ENCODE measurements at regions not wholly inside any gene's neighbourhood (a gene's known extent, or its start where the extent isn't known, plus 50 kb on each side); places are given as distances from the start of the nearest gene placed in this dataset.

- Histone ChIP-seq H3K9me3 (ENCODE audit: control insufficient read depth, insufficient read depth, low read length) (no peaks in the 10 kb centered on the region), H3K27ac (ENCODE audit: low read depth, low read length) (no peak overlapping the region), H3K4me3 (ENCODE audit: low read depth, low read length) (no peak overlapping the region), H3K36me3 (ENCODE audit: control insufficient read depth, insufficient read depth, low read length) (no peaks in the 10 kb centered on the region), H3K4me1 (ENCODE audit: control insufficient read depth, insufficient read depth, low read length) (no peaks in the 10 kb centered on the region), H3K27me3 (ENCODE audit: control insufficient read depth, insufficient read depth, low read length) (no peaks in the 10 kb centered on the region)
- no peak for DNase-seq (ENCODE audit: low read depth in 4 of 6, low spot score in 6 of 6)
- no CpG with 5 or more reads among the region's 1 CpG for WGBS (ENCODE audit: insufficient coverage)
Observed at GRCh38 chr4:167406181-167406580, 171.9 kb upstream of the SPOCK3 start.

GRCh38 chr4:167415461-167415860 lies 181.2 kb upstream of the SPOCK3 start:
- no peak for DNase-seq (ENCODE audit: low read depth in 4 of 6, low spot score in 6 of 6)
- Histone ChIP-seq H3K27me3 (ENCODE audit: control insufficient read depth, insufficient read depth, low read length) (no peaks in the 10 kb centered on the region), H3K36me3 (ENCODE audit: control insufficient read depth, insufficient read depth, low read length) (no peaks in the 10 kb centered on the region), H3K4me3 (ENCODE audit: low read depth, low read length) (no peak overlapping the region), H3K9me3 (ENCODE audit: control insufficient read depth, insufficient read depth, low read length) (no peaks in the 10 kb centered on the region), H3K27ac (ENCODE audit: low read depth, low read length) (no peak overlapping the region), H3K4me1 (ENCODE audit: control insufficient read depth, insufficient read depth, low read length) (no peaks in the 10 kb centered on the region)
- no CpG with 5 or more reads among the region's 4 CpGs for WGBS (ENCODE audit: insufficient coverage)

DNA sequence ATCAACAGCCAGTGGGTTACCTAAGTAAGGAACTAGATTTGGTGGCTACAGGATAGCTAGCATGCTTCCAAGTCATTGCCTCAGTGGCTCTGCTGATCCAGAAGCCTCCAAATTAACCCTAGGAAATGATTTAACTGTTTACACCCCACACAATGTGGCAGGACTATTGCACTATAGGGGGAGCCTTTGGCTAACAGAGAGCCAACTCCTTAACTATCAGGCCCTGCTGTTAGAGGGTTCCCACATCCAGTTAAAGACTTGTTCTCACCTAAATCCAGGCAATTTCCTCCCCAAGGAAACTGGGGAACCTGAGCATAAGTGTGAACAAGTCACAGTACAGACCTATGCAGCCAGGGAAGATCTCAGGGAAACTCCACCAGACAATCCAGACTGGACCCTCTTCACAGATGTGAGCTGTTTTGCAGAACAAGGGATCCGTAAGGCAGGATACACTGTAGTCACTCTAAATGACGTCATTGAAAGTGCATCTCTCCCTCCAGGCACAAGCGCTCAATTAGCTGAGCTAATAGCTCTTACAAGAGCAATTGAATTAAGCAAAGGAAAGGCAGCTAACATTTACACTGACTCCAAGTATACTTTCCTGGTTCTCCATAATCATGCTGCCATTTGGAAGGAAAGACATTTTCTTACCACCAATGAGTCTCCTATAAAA lies 185.3 kb upstream of the SPOCK3 start:
- Histone ChIP-seq H3K36me3 (ENCODE audit: control insufficient read depth, insufficient read depth, low read length) (no peaks in the 10 kb centered on the region), H3K27ac (ENCODE audit: low read depth, low read length) (no peak overlapping the region)
- WGBS (ENCODE audit: insufficient coverage), result no CpG with 5 or more reads among the region's 3 CpGs

GRCh38 chr4:167421201-167421600 lies 186.9 kb upstream of the SPOCK3 start:
- Histone ChIP-seq H3K27ac (ENCODE audit: low read depth, low read length) (no peak overlapping the region), H3K9me3 (ENCODE audit: control insufficient read depth, insufficient read depth, low read length) (no peaks in the 10 kb centered on the region), H3K36me3 (ENCODE audit: control insufficient read depth, insufficient read depth, low read length) (no peaks in the 10 kb centered on the region), H3K4me1 (ENCODE audit: control insufficient read depth, insufficient read depth, low read length) (no peaks in the 10 kb centered on the region), H3K4me3 (ENCODE audit: low read depth, low read length) (no peak overlapping the region), H3K27me3 (ENCODE audit: control insufficient read depth, insufficient read depth, low read length) (no peaks in the 10 kb centered on the region)
- DNase-seq (ENCODE audit: low read depth in 4 of 6, low spot score in 6 of 6), result peak in 1 of 6 donors; percentile 34
- WGBS (ENCODE audit: insufficient coverage), result no CpG with 5 or more reads among the region's 1 CpG

More for the DNA sequence above, 185.3 kb upstream of the SPOCK3 start:
- no peaks in the 10 kb centered on the region for H3K9me3 ChIP-seq (ENCODE audit: control insufficient read depth, insufficient read depth, low read length)
- no peaks in the 10 kb centered on the region for H3K27me3 ChIP-seq (ENCODE audit: control insufficient read depth, insufficient read depth, low read length)
- no peak overlapping the region for H3K4me3 ChIP-seq (ENCODE audit: low read depth, low read length)
- no peaks in the 10 kb centered on the region for H3K4me1 ChIP-seq (ENCODE audit: control insufficient read depth, insufficient read depth, low read length)
- DNase-seq (ENCODE audit: low read depth in 4 of 6, low spot score in 6 of 6), result peak in 1 of 6 donors; percentile 81

- 83% methylated on average over 7 of the region's 7 CpGs for WGBS (ENCODE audit: insufficient coverage)
- no peak overlapping the region for H3K4me3 ChIP-seq (ENCODE audit: low read depth, low read length)
- no peak for DNase-seq (ENCODE audit: low read depth in 4 of 6, low spot score in 6 of 6)
- H3K27ac ChIP-seq (ENCODE audit: low read depth, low read length), result no peak overlapping the region
- no peaks in the 10 kb centered on the region for H3K4me1 ChIP-seq (ENCODE audit: control insufficient read depth, insufficient read depth, low read length)
- H3K36me3 ChIP-seq (ENCODE audit: control insufficient read depth, insufficient read depth, low read length), result no peaks in the 10 kb centered on the region
- no peaks in the 10 kb centered on the region for H3K9me3 ChIP-seq (ENCODE audit: control insufficient read depth, insufficient read depth, low read length)
- no peaks in the 10 kb centered on the region for H3K27me3 ChIP-seq (ENCODE audit: control insufficient read depth, insufficient read depth, low read length)
Observed at GRCh38 chr4:167424341-167425256, 190.3 kb upstream of the SPOCK3 start.

GRCh38 chr4:167428156-167428555 lies 193.9 kb upstream of the SPOCK3 start:
- H3K4me1 ChIP-seq (ENCODE audit: control insufficient read depth, insufficient read depth, low read length), result no peaks in the 10 kb centered on the region
- H3K4me3 ChIP-seq (ENCODE audit: low read depth, low read length), result no peak overlapping the region
- H3K27me3 ChIP-seq (ENCODE audit: control insufficient read depth, insufficient read depth, low read length), result no peaks in the 10 kb centered on the region
- no peaks in the 10 kb centered on the region for H3K36me3 ChIP-seq (ENCODE audit: control insufficient read depth, insufficient read depth, low read length)
- H3K9me3 ChIP-seq (ENCODE audit: control insufficient read depth, insufficient read depth, low read length), result no peaks in the 10 kb centered on the region
- WGBS (ENCODE audit: insufficient coverage), result 53% methylated on average over 2 of the region's 5 CpGs
- no peak overlapping the region for H3K27ac ChIP-seq (ENCODE audit: low read depth, low read length)
- DNase-seq (ENCODE audit: low read depth in 4 of 6, low spot score in 6 of 6), result peak in 3 of 6 donors; percentile 14 to 87 (median 25)

DNA sequence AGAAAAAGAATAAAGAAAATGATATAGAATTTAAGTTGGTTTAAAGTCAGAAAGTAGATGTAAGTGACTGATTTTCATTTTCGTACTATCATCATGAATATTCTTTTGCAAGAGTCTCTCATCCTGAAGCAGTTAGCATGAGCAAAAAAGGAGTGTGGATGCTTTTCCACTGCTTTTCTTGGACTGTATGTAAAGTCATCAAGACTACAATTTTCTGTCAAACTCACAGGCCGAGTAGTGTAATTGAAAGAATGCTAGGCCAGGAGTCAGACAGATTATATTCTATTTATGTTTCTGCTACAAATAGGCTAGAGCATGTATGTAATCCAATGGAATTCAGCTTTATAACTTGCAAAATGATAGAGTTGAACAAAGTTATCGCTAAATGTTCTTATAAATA lies 197.1 kb upstream of the SPOCK3 start:
- H3K9me3 ChIP-seq (ENCODE audit: control insufficient read depth, insufficient read depth, low read length), result no peaks in the 10 kb centered on the region
- no peak overlapping the region for H3K4me3 ChIP-seq (ENCODE audit: low read depth, low read length)
- no CpG with 5 or more reads among the region's 3 CpGs for whole genome bisulfite sequencing (ENCODE audit: insufficient coverage)
- H3K27me3 ChIP-seq (ENCODE audit: control insufficient read depth, insufficient read depth, low read length), result no peaks in the 10 kb centered on the region
- no peaks in the 10 kb centered on the region for H3K4me1 ChIP-seq (ENCODE audit: control insufficient read depth, insufficient read depth, low read length)
- no peaks in the 10 kb centered on the region for H3K36me3 ChIP-seq (ENCODE audit: control insufficient read depth, insufficient read depth, low read length)
- H3K27ac ChIP-seq (ENCODE audit: low read depth, low read length), result no peak overlapping the region
- DNase-seq (ENCODE audit: low read depth in 4 of 6, low spot score in 6 of 6), result no peak

DNA sequence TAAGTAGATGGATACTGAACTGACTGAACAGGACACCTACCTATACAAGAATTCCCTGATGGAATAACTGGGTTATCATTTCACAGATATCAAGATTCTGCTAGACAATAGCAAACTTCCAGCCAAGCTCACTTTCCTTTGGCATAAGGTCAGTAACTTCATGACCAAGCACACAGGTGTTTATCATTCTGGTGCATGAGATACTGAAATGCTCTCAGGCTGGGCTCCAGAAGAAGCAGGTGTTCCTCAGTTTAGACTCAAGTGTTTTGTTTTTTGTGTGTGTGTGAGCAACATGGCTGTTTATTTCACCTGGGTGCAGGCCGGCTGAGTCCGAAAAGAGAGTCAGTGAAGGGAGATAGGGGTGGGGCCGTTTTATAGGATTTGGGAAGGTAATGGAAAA lies 201.5 kb upstream of the SPOCK3 start:
- no peak overlapping the region for H3K4me3 ChIP-seq (ENCODE audit: low read depth, low read length)
- no peaks in the 10 kb centered on the region for H3K9me3 ChIP-seq (ENCODE audit: control insufficient read depth, insufficient read depth, low read length)
- WGBS (ENCODE audit: insufficient coverage), result no CpG with 5 or more reads among the region's 3 CpGs
- no peak overlapping the region for H3K27ac ChIP-seq (ENCODE audit: low read depth, low read length)
- H3K36me3 ChIP-seq (ENCODE audit: control insufficient read depth, insufficient read depth, low read length), result no peaks in the 10 kb centered on the region
- H3K27me3 ChIP-seq (ENCODE audit: control insufficient read depth, insufficient read depth, low read length), result no peaks in the 10 kb centered on the region
- H3K4me1 ChIP-seq (ENCODE audit: control insufficient read depth, insufficient read depth, low read length), result no peaks in the 10 kb centered on the region
- no peak for DNase-seq (ENCODE audit: low read depth in 4 of 6, low spot score in 6 of 6)

- H3K36me3 ChIP-seq (ENCODE audit: control insufficient read depth, insufficient read depth, low read length), result no peaks in the 10 kb centered on the region
- H3K27me3 ChIP-seq (ENCODE audit: control insufficient read depth, insufficient read depth, low read length), result no peaks in the 10 kb centered on the region
- WGBS (ENCODE audit: insufficient coverage), result no CpG with 5 or more reads among the region's 2 CpGs
- DNase-seq (ENCODE audit: low read depth in 4 of 6, low spot score in 6 of 6), result peak in 2 of 6 donors; percentile 23 to 85
- no peak overlapping the region for H3K4me3 ChIP-seq (ENCODE audit: low read depth, low read length)
- H3K9me3 ChIP-seq (ENCODE audit: control insufficient read depth, insufficient read depth, low read length), result no peaks in the 10 kb centered on the region
- H3K27ac ChIP-seq (ENCODE audit: low read depth, low read length), result no peak overlapping the region
- H3K4me1 ChIP-seq (ENCODE audit: control insufficient read depth, insufficient read depth, low read length), result no peaks in the 10 kb centered on the region
Observed at GRCh38 chr4:167443841-167444240, 209.5 kb upstream of the SPOCK3 start.

Data from spinal cord (tissue), 9 donors.